Left cardiac atrium (tissue), 4 donors: ENCODE measurements at regions not wholly inside any gene's neighbourhood (a gene's known extent, or its start where the extent isn't known, plus 50 kb on each side); places are given as distances from the start of the nearest gene placed in this dataset.

ENCODE experiments used
- ATAC-seq, 2 donors: fragments of 200-7000 bp; cut with Tn5 transposase; one replicate each; pipeline ENCODE4 v1.9.1; 2020; ENCODE audit warnings: mild to moderate bottlenecking in 2 of 2, moderate library complexity in 2 of 2
- DNase-seq: peaks from one replicate; pipeline ENCODE4 v3.0.0-alpha.2; 2020
- intact Hi-C, 2 donors: fragments of 100-400 bp; cut with DNase I; formaldehyde crosslinking; loops; one replicate each; pipeline versions ENCODE4 v1.14.1 to v1.15.1; 2022 to 2023
- donor health status: DM: no; HTN: yes; CAD: no.
- donor health status: DM: no; HTN: yes; CAD: no; lungs with severe emphysema.
- donor health status: DM: yes; HTN: yes; CAD: no.
- donor health status: Dilated cardiomyopathy.

DNA sequence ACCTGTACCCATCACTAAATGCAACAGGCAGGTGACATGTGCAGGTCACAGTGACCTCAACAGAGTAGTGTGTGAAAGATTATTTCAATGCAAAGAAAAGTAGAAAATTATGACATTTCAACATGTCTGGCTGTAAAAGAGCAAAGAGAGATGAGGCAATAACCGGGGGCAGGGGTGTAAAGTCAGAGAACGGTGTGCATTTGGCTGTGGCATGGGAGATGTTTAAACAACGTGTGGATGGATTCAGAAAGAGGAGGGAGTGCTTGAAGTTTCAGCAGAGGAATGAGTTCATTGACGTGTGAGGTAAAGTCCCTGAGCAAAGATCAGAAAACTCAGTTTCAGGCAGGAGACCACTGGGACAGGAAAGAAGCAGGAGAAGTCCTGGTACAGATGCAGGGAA is 229.7 kb downstream of the BUD13 start:
- DNase-seq (no peak), ATAC-seq (no peak)
- intact Hi-C loops: no loop called here

DNA sequence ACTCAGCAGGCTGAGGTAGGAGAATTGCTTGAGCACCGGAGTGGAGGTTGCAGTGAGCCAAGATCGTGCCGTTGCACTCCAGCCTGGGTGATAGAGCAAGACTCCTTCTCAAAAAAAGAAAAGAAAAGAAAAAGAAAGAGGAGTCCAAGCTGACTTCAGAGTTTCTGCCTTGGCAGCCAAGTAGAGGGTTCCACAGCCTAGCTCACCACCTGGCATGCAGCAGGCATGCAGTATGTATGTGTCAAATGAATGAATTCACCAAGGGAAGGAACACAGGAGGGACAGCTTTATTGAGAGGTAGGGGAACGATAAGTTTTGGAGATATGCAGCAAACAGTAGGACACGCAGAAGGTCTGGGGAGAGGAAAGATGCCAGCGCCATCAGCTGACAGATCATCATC is 230.4 kb downstream of the BUD13 start:
- ATAC-seq (no peak), DNase-seq (no peak)
- intact Hi-C loops: no loop called here

DNA sequence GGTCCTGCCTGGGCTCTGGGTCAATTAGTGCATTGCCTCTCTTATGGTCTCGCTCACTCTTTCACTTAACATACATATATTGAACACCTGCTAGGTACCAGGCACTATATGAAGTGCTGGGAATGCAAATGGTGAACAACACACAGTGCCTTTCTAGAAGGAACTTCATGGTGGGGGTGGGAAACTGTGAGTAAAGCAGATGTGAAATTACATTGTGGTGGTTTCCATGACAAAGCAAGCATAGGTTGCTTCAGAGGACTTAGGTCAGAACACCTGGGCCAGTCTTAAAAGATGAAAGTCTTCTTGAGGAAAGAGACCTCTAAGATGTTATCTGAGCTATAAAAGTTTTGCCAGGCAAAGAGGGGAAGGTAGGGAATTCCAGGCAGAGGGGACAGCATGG is 231.3 kb downstream of the BUD13 start:
- ATAC-seq (no peak), DNase-seq (no peak)
- intact Hi-C loops: no loop called here

DNA sequence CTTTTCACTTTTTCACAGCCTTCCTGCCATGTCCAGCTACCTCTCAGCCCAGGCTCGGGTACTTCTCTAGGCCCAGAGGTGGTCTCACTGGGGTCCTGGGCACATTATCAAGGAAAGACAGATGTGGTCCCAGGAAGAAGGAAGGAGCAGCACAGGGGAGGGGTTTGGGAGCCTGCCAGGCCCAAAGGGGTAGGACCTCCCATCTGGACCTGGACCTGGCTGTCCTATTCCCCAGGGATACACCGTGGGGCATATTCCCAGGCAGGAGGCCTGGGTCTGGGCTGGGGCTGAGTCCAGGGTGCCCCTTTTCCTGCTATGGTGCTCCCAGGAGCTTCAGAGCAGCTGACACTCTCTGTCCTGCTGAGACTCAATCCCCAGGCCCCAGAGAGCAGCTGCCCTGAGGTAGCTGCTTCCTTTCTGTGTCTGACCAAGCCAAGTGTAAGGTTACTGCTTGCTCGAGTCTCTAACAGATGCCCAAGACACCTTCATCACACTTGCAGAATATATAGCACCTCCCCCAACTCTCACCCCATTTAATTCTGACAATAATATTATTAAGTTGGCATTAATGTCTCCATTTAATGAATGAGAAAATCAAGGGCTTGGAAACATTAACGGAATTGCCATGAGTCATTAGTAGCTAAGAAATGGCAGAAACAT is 232.0 kb downstream of the BUD13 start:
- no peak for DNase-seq
- ATAC-seq: no peak
- intact Hi-C loops: no loop called here

DNA sequence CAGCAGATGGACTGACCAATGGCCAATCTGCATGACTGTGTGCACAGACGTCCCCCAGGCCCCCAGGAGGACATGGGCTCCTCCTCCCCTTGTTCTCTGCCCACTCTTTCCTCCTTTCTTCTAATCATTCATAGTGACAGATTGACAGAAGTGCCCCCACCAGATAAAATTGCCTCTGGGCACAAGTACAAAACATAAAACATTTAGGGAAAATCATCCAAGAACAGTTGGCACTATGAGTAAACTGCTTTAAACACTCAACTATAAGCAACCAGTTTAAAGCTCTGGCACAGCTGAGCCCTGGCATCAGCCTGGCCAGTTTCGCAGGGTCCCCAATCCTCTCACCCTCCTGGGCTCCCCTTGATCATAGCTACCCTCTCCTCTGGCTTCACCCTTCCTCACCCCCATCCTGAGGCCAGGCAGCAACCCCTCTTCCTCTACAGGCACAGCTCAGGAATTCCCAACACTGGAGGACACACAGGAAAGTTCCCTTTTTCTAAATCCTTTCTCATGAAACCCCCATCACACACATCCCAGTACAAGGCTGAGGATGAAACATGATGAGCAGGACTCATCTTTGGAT is 232.9 kb downstream of the BUD13 start:
- DNase-seq: no peak
- intact Hi-C loops: no loop called here
- no peak for ATAC-seq

DNA sequence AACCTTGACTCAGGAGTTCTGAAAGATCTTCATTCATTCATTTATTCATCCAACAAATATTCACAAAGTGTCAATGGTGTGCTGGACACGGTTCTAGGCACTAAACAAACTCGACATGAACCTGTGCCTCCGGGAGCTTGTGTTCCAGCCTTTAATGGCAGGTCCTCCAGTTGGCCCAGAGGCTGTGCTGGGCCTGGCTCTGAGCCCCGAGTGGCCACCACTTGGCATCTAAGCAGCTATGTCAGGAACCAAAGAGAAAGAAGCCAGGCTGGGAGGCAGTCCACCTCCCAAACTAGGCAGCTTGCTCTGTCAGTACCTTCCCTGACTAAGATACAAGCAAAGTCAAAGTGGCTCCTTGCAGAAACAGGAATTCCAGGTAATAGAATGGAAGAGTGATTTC is 233.6 kb downstream of the BUD13 start:
- intact Hi-C loops: no loop called here
- DNase-seq (no peak), ATAC-seq (no peak)

DNA sequence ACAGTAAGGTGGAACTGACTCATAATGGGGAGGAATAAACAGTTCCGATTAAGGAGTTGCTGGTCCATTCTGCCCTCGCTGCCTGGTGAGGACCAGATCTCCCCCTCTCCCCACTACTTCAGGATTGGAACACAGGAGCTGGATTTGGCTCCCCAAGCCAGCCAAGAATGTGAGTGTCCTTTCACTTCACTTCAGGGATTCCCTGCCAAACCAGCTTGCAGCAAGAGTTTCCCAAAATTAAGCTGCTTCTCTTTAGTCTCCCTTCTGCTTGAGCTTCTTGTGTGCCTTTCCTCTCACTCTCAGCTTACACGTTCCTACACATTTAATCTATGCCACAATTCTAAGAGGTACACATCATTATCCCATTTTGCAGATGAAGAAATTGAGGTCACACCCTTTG is 234.1 kb downstream of the BUD13 start:
- no peak for ATAC-seq
- intact Hi-C loops: no loop called here
- DNase-seq: no peak

DNA sequence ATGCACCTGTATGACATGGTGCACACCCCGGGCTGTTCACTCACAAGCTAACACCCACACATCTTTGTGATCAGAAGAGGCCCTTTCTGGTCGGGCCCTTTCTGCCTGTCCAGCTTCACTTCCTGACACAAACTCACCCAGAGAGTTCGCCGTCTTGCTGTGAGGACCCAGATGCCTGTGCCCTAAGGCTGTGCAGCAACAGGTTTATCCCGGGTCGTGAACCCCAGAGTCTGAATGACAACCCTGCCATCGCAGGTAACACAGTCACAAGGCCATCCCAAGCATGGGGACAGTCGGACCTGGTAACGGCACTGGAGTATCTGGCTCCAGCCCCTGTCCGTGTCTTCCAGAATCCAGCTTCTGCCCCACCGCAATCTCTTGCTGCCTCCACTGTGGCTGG is 235.1 kb downstream of the BUD13 start:
- intact Hi-C loops: no loop called here
- DNase-seq (no peak), ATAC-seq (no peak)

DNA sequence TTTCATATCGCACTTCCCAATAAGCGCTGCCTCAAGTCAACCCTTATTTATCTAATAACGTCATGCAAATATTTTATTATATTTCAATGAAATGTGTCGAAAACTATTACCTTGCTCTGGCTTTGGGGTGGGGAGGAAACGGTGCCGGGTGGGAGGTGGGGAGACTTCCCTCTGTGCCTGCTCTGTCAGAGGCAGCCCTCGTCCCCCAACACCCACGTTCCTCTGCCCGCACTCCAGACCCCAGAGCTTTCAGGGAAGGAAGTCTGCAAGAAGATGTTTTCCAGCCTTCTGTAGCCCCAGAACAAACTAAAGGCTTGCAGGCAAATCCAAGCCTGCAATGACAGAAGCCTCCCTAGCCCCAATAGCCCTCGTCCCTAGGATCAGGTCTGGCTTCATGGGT is 235.7 kb downstream of the BUD13 start:
- ATAC-seq: no peak
- intact Hi-C loops: no loop called here
- DNase-seq: no peak

DNA sequence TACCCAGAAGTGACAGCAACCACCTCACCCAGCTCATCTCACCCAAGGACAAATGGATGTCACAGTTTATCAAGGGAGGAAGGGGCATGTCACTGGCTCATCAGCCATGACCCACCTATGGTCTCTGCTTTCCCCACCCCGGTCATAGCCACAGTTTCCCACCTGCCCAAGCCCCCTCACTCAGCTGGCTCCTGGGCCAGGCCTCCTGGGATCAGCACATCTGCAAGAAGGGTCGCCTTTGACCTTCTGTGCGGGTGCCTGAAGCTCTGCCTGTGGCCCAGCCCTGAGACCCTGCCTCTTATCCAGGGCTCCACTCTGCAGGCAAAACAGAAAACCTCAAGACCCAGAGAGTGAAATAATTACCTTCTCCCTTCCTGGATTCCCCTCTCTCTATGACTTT is 236.4 kb downstream of the BUD13 start:
- DNase-seq (no peak), ATAC-seq (no peak)
- intact Hi-C loops: no loop called here

DNA sequence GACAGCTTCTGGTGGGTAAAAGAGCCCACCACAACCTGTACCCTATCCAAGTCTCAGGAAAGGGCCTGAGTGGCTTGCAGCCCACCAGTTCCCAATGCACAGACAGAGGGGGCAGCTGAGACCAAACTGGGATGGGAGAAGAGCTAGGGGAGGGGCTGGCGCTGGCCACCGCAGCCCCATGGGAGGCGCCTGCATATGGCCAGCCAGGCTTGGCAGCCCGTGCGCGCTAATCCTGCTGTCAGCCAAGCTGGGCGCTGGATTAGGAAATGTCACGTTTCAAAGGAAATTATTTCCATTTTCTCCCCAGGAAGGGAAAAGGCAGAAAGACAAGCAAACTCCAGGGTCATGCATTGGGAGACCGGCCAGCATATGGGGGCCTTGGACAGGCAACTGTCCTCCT is 236.8 kb downstream of the BUD13 start:
- ATAC-seq (no peak), DNase-seq (no peak)
- intact Hi-C loops: no loop called here

DNA sequence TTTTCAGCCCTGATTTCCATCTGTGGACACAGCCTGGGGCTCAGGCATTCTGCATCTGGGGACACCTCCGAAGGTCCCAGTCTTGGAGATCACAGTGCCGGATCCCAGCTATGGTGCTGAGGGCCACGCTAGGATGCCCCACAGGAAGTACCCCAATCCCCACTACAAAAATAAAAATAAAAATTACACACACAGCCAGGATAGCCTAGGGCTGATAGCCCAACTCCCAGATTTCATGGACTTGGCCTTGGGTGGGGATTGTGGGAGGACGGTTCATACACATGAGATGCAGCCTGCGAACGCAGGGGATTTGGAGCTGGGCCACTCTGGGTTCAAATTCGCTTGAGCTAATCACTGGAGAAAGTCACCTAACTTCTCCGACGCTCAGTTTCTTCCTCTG is 237.7 kb downstream of the BUD13 start:
- DNase-seq (no peak), ATAC-seq (no peak)
- intact Hi-C loops: no loop called here

DNA sequence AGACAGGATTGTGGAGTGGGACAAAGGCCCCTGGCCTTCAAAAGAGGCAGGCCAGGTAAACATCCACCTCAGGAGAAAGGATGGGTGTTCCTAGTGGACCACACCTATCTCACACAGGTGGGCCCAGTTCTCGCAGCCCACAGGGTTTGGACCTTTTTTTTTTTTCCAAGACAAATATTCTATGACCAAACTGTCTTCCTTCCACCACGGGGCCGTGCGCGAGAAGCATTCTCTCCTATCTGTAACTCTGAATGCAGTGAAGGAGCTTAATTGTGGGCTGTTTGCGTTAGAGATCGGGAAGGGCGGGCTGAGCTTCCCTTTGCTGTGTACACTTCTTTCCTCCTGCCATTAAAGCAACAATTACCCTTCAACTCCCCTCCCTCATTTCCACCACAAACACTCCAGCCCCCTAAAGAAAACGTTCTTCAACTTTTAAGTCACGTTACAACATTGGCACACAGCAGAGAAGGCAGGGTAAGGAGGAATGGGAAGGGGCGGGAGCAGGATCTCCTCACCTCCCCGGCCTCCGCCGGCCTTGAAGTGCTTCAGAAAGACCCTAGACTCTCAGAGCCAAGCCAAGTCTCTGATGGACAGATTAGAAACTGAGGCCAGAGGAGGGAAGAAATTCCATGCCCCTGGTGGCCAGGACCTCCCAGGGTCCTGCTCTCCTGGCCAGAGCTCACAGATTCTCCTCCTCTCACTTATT is 238.4 kb downstream of the BUD13 start:
- intact Hi-C loops: no loop called here
- DNase-seq: no peak
- ATAC-seq: no peak

DNA sequence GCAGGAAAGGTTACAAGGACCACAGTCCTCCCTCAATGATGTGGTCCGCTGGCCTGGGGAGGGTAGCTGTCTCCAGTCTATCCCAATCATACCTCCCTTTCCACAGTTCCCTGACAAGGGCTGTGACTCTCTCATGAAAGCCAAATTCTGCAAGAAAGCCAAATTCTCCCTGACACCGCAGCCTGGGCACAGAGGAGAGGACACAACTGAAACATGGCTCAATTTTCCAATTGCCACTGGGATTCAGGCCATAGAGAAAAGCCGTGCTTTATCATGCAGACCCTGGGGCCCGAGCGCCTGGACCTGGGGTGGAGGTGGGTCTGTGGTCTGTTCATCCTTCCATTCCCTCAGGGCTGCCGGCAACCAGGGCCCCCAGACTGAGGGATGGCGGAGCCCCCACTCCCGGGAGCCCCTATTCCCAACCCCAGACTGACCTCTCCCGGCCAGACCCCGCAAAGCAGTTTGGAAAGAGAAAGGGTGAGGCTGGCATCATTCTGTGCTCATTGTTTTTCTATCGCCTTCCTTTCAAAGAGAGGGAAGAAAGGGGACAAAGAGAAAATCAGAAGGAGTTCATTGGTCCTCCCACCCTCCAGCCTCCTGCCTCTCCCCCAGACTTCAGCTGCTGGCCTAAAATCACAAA is 239.5 kb downstream of the BUD13 start:
- no peak for ATAC-seq
- intact Hi-C loops: no loop called here
- DNase-seq: no peak

DNA sequence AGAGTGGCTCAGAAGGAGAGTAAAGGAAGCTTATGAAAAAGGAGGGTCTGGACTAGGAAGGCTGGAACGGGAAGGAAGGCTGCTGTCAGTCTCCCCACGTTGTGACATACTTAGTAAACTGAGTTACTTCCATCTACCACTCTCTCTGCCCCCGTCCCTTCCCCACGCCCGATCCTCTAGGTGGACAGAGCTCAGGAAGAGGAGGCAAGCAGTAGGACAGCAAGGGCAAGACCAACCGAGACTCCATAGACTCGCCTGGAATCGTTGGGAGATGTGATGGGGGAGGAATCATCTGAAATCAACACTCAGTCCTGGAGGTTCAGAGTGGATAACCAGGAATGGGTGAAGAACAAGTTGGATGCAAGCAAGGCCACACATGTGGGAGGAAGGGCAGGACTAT is 240.7 kb downstream of the BUD13 start:
- DNase-seq: no peak
- ATAC-seq: no peak
- intact Hi-C loops: no loop called here

DNA sequence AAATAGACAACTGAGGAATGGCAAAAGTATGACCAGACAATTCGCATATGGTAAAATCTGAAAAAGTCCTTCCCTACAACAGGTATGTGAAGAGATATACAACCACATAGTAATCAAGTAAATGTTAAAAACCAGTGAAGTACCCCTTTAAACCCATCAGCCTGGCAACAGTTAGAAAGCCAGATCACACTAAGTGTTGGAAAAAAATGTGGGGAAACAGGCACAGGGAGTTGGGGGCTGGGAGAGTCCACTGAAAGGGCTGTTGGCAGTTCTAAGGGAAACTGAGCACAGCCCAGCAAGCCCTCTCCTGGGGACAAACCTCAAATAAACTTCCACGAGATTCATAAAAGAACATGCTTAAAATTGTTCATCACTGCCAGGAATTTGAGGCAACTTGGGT is 242.1 kb downstream of the BUD13 start:
- intact Hi-C loops: no loop called here
- ATAC-seq (no peak), DNase-seq (no peak)

DNA sequence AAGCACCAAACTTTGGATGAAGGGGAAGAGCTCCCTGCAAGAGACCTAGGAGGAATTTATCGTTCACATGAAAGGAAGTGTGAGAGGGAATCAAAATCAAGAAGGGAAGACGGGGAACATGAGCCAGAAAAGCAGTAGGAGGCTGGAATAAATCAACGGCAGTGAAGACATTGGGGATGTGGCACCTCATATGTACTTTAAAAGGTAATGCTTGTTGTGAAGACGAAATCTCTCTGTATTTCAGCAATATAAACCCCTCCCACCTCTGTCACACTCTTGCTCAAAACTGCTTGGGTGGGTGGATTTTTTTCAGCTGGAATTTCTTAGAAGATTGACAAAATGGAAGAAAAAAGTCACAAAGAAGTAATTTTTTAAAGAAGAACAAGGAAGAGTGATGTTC is 243.5 kb downstream of the BUD13 start:
- DNase-seq (no peak), ATAC-seq (no peak)
- intact Hi-C loops: no loop called here

DNA sequence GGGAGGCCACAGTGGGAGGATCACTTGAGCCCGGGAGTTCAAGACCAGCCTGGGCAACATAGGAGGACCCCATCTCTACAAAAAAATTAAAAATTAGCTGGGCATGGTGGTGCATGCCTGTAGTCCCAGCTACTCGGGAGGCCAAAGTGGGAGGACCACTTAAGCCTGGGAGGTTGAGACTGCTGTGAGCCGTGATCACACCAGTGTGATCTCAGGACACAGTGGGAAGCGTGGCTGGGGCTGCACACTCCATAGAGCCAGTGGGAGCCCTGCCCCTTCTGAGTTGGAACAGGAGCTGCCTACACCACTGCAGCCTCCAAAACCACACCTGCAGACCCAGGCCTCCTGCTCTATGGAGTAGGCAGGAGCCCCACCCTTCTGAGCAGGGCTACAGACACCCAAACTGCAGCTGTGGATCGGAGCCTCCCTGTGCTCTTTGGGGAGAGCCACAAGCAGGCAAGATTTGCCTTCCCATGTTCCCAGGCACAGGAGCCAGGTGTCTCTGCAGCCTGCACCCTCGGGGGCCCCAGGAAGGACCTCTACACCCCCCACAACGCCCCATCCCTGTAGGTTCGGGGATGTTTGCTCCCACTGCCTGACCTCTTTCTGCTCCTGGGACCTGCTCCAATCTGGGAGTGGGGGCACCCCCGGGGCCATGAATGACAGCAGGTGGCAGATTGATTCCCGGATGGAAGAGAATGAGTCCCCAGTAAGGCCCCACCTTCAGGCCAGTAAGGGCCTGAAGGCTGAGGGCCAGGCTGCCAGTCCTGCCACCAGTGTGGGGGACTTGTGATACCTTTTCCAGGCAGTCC is 245.4 kb downstream of the BUD13 start:
- intact Hi-C loops: no loop called here
- DNase-seq (no peak), ATAC-seq (no peak)

DNA sequence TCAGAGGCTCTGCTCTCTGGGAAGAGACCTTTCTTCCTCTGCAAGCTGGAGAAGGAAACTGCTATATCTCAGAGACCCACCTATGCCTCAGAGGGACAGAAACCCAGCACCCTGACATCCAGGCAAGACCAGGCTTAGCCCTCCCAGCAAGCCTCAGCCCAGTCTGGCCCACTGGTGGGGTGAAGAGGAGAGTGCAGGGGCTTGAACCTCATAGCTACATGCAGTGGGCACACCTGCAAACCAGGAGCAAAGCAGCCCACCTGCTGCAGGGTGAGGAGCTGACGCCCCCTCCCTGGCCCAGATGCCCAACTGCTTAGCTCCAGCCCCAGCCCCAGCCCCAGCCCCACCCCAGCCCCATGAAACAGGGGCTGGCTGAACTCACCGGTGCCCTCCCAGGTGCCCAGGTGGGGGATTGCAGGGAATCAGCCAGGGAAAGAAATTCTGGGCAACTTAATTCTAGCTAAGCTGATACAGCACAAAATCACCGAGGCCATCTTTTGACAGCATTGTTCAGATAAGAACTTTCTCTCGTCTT is 246.8 kb downstream of the BUD13 start:
- intact Hi-C loops: no loop called here
- DNase-seq: no peak
- no peak for ATAC-seq

DNA sequence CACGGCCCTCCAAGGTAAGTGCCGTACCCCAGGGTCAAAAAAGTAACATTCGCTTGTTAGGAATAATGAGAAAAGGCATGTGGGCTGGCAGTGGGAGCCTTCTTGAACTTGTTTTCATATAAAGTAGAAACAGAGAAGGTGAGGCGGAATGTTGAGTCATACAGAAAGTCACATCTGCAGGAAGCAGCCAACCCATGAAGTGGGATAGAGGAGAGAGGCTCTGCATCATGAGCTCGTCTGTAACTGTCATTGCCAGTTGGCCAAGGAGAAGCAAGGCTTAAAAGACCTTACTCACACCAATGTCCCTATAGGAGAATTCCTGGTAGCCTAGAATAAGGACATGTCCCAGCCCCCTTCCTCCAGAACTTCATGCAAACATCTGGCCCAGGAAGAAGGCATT is 253.3 kb downstream of the BUD13 start:
- DNase-seq: no peak
- no peak for ATAC-seq
- intact Hi-C loops: no loop called here
